Lung (tissue), 11 donors: ENCODE measurements at regions not wholly inside any gene's neighbourhood (a gene's known extent, or its start where the extent isn't known, plus 50 kb on each side); places are given as distances from the start of the nearest gene placed in this dataset.

Experiments
- ATAC-seq: fragments of 200-7000 bp; cut with Tn5 transposase; one replicate; pipeline ENCODE4 v1.9.1; 2020; ENCODE audit warnings: moderate number of reproducible peaks; ENCODE audit not compliant: insufficient read depth, low FRiP score
- DNase-seq, 3 donors: peaks; one replicate each; pipeline ENCODE4 v3.0.0-alpha.2; 2013 to 2017
- H3K27ac ChIP-seq, 2 donors: one replicate each; pipeline ENCODE4 v1.5.1; 2013; ENCODE audit warnings: mild to moderate bottlenecking in 2 of 2, moderate library complexity in 2 of 2, control low read depth in 1 of 2, inconsistent platforms in 1 of 2, low read depth in 1 of 2, low read length in 1 of 2
- H3K27me3 ChIP-seq, 3 donors: one replicate each; pipeline ENCODE4 v1.5.1; 2013; ENCODE audit warnings: low read length in 2 of 3; ENCODE audit not compliant: control insufficient read depth in 3 of 3, insufficient read depth in 3 of 3
- H3K36me3 ChIP-seq, 4 donors: one replicate each; pipeline ENCODE4 v1.5.1; 2013; ENCODE audit warnings: low read length in 4 of 4, mild to moderate bottlenecking in 1 of 4, moderate library complexity in 1 of 4; ENCODE audit not compliant: control insufficient read depth in 4 of 4, insufficient read depth in 4 of 4
- H3K4me1 ChIP-seq, 5 donors: one replicate each; pipeline ENCODE4 v1.5.1; 2013; ENCODE audit warnings: low read length in 5 of 5, mild to moderate bottlenecking in 2 of 5, moderate library complexity in 1 of 5; ENCODE audit not compliant: control insufficient read depth in 5 of 5, insufficient read depth in 5 of 5
- H3K4me3 ChIP-seq: one replicate; pipeline ENCODE4 v1.5.1; 2013; ENCODE audit warnings: mild to moderate bottlenecking, control low read depth, moderate library complexity
- H3K9ac ChIP-seq, 2 donors: one replicate each; pipeline ENCODE4 v1.5.1; 2013; ENCODE audit warnings: low read length in 2 of 2, control low read depth in 1 of 2; ENCODE audit not compliant: insufficient read depth in 1 of 2
- H3K9me3 ChIP-seq, 4 donors: one replicate each; pipeline ENCODE4 v1.5.1; 2013; ENCODE audit warnings: low read length in 3 of 4, mild to moderate bottlenecking in 1 of 4, moderate library complexity in 1 of 4; ENCODE audit not compliant: control insufficient read depth in 4 of 4, insufficient read depth in 3 of 4
- CTCF ChIP-seq: IDR thresholded peaks from 2 replicates; pipeline ENCODE4 v1.5.1; 2012; ENCODE audit warnings: mild to moderate bottlenecking; ENCODE audit errors: control extremely low read depth, extremely low read depth
- WGBS, 2 donors: extraction: QIAGEN DNeasy Blood & Tissue Kit; methylation state at CpG; one replicate each; pipeline ENCODE4 v1.1.7; 2013; 5-methylcytosine and 5-hydroxymethylcytosine counted together
- donor health status: control.
- donor health status: control.
- donor health status: Bipolar disorder and iron deficiency.
- donor health status: healthy.
- donor health status: DM: yes; HTN: yes; CAD: no.

DNA sequence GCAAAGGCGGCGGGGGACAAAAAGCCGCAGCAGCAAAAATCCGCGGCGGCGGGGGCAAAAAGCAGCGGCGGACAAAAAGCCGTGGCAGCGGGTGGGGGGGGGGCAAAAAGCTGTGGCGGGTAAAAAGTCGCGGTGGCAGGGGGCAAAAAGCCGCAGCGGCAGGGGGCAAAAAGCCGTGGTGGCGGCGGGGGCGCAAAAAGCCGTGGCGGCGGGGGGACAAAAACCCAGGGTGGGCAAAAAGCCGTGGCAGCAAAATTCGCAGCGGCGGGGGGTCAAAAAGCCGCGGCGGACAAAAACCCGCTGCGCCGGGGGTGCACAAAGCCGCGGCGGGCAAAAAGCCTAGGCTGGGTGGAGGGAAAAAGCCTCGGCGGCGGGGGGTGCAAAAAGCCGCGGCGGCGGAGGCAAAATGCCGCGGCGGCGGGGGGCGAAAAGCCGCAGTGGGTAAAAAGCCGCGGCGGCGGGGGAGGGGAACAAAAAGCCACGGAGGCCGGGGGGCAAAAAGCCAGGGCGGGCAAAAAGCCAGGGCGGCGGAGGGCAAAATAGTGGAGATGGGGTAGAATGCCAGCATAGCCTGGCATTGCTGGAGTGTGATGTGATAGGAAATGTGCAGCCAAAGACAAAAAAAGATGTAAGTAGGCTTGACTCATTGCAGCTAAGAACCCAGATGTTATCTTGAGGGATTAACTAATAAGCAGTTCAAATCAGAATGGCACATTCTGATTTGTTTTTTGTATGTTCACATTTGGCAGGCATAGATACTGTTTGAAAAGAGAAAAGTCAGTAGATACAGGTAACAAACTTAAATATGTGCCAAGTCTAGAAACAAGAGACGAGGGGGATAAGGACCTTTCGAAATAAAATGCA, 1076.3 kb downstream of the RPIA start:
- DNase-seq (no peak), ATAC-seq (no peak)
- Histone ChIP-seq H3K9ac (no peak overlapping the region), H3K36me3 (no peaks in the 10 kb centered on the region), H3K9me3 (peaks cover 0 to 25% (median 5%) of the 10 kb centered on the region in 4 donors), H3K27me3 (peaks cover 0 to 10% (median 5%) of the 10 kb centered on the region in 3 donors), H3K4me3 (no peak overlapping the region), H3K4me1 (no peaks in the 10 kb centered on the region), H3K27ac (no peak overlapping the region)
- 12 to 18% methylated on average over 60 of the region's 60 CpGs for WGBS, 2 donors
- TF ChIP-seq CTCF, result no peak

DNA sequence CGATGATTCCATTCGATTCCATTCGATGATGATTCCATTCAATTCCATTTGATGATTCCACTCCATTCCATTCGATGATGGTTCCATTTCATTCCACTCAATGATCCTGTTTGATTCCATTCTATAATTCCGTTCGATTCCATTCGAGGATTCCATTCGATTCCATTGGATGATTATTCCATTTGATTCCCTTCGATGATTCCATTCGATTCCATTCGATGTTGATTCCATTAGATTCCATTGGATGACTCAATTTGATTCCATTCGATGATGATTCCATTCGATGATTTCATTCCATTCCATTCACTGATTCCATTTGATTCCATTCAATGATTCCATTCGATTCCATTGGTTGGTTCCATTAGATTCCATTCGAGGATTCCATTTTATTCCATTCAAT, 1084.4 kb downstream of the RPIA start:
- WGBS, 2 donors, result 85 to 88% methylated on average over 15 of the region's 15 CpGs
- Histone ChIP-seq H3K9ac (no peak overlapping the region), H3K4me3 (no peak overlapping the region), H3K27me3 (no peaks in the 10 kb centered on the region), H3K9me3 (peaks cover 2 to 71% (median 45%) of the 10 kb centered on the region in 4 donors), H3K27ac (no peak overlapping the region), H3K36me3 (no peaks in the 10 kb centered on the region), H3K4me1 (no peaks in the 10 kb centered on the region)
- ATAC-seq (no peak), DNase-seq (no peak)
- no peak for TF ChIP-seq CTCF

DNA sequence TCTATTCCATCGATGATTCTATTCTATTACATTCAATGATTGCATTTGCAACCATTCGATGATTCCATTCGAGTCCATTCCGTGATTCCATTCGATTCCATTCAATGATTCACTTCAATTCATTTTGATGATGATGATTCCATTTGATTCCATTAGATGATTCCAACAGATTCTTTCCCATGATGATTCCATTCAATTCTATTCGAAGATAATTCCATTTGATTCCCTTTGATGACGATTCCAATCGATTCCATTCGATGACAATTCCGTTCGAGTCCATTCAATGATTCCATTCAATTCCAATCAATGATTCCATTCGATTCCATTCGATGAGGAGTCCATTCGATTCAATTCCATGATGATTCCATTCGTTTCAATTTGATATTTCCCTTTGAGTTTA, 1088.8 kb downstream of the RPIA start:
- Histone ChIP-seq H3K9me3 (peaks cover 2 to 88% (median 60%) of the 10 kb centered on the region in 4 donors), H3K4me3 (no peak overlapping the region), H3K4me1 (no peaks in the 10 kb centered on the region), H3K27ac (no peak overlapping the region), H3K36me3 (no peaks in the 10 kb centered on the region), H3K9ac (no peak overlapping the region), H3K27me3 (no peaks in the 10 kb centered on the region)
- 80 to 84% methylated on average over 15 of the region's 15 CpGs for WGBS, 2 donors
- TF ChIP-seq CTCF, result no peak
- ATAC-seq (no peak), DNase-seq (no peak)
